ENCODE measurements at regions not wholly inside any gene's neighbourhood (a gene's known extent, or its start where the extent isn't known, plus 50 kb on each side); places are given as distances from the start of the nearest gene placed in this dataset.

GRCh38 chr2:45301307-45302277 lies 292.3 kb upstream of the SIX2 start:
- peaks cover 5% of the 10 kb centered on the region for H3K4me1 ChIP-seq
- DNase-seq (no peak), ATAC-seq (peak; percentile 64)
- intact Hi-C loops (cut with DNase I): no loop called here
- no peaks in the 10 kb centered on the region for H3K36me3 ChIP-seq
- H3K4me3 ChIP-seq: no peak overlapping the region
- no peak for TF ChIP-seq CTCF (IDR thresholded peaks at IDR 0.05)
- H3K9me3 ChIP-seq: no peaks in the 10 kb centered on the region
- H3K27me3 ChIP-seq: no peaks in the 10 kb centered on the region
- no peak overlapping the region for H3K27ac ChIP-seq

- no peak for ATAC-seq
- Histone ChIP-seq H3K27ac (no peak overlapping the region), H3K27me3 (no peaks in the 10 kb centered on the region), H3K4me3 (no peak overlapping the region), H3K36me3 (no peaks in the 10 kb centered on the region), H3K4me1 (peaks cover 5% of the 10 kb centered on the region), H3K9me3 (no peaks in the 10 kb centered on the region)
- no peak for TF ChIP-seq CTCF (IDR thresholded peaks at IDR 0.05)
- intact Hi-C loops (cut with DNase I): no loop called here
- no peak for DNase-seq
Observed at GRCh38 chr2:45300026-45300750, 290.9 kb upstream of the SIX2 start.

DNA sequence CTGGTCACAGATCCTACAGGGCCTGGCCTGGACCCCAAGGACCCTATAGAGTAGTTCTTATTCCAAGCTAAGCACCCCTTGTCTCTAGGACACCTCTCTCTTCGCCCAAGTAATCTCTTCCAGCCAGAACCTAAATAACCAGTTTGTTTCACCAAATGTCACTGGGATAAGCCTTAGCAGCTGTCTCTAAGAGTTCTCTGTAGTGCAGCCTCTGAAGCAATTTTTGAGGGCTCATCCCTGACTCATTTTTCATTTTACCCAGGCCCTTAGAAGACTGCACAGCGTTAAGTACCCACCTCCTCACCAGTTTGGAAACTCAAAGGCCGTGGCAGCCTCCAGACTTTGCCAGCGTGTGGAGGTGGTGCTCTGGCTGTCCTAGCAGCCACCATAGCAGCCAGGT lies 290.1 kb upstream of the SIX2 start:
- ATAC-seq (no peak), DNase-seq (no peak)

DNA sequence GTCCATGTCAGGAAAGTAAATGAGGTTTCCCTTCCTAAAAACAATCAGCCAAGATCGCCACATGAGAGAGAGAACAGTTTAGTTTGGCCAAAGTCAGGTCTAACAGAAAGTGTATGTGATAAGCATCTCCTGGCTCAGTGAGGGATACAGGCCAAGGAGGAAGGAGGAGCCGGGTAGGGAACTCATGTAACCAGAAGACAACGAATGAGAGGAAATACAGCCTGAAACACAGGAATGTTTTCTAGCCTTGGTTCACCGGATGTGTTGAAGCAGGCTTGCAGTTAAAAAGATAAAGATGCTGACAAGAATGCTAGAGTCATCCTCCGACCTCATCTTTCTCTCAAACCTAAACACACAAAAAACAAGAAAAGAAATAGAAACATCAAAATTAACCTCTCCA lies 283.9 kb upstream of the SIX2 start:
- Histone ChIP-seq H3K4me1 (no peaks in the 10 kb centered on the region), H3K27ac (no peak overlapping the region), H3K9me3 (no peaks in the 10 kb centered on the region), H3K27me3 (no peaks in the 10 kb centered on the region), H3K4me3 (no peak overlapping the region), H3K36me3 (no peaks in the 10 kb centered on the region)
- no peak for DNase-seq
- no peak for TF ChIP-seq CTCF (IDR thresholded peaks at IDR 0.05)
- intact Hi-C loops (cut with DNase I): no loop called here
- ATAC-seq: no peak

More for the DNA sequence above, 290.1 kb upstream of the SIX2 start:
- H3K36me3 ChIP-seq: no peaks in the 10 kb centered on the region
- no peak overlapping the region for H3K4me3 ChIP-seq
- H3K27ac ChIP-seq: no peak overlapping the region
- peaks cover 5% of the 10 kb centered on the region for H3K4me1 ChIP-seq
- intact Hi-C loops (cut with DNase I): no loop called here
- H3K9me3 ChIP-seq: no peaks in the 10 kb centered on the region
- no peak for TF ChIP-seq CTCF (IDR thresholded peaks at IDR 0.05)
- H3K27me3 ChIP-seq: no peaks in the 10 kb centered on the region

DNA sequence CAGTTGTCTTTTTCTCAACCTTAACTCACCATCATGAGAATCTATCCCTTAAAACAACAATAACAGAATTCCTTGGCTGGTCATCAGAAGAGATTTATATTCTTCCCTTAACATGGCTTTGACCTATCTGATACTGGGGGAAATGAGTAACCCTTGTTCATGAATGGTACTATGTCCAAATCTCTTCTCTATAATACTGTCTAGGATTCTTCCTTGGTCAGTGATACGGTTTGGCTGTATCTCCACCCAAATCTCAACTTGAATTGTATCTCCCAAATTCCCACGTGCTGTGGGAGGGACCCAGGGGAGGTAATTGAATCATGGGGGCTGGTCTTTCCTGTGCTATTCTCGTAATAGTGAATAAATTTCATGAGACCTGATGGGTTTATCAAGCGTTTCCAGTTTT lies 282.0 kb upstream of the SIX2 start:
- no peak for DNase-seq
- no peak for TF ChIP-seq CTCF (IDR thresholded peaks at IDR 0.05)
- intact Hi-C loops (cut with DNase I): no loop called here
- Histone ChIP-seq H3K4me3 (no peak overlapping the region), H3K9me3 (no peaks in the 10 kb centered on the region), H3K27me3 (no peaks in the 10 kb centered on the region), H3K36me3 (no peaks in the 10 kb centered on the region), H3K4me1 (no peaks in the 10 kb centered on the region), H3K27ac (no peak overlapping the region)
- no peak for ATAC-seq

Data from upper lobe of right lung (tissue), 1 donor.